Activated CD4-positive, alpha-beta memory T cell treated with anti-CD3 and anti-CD28 coated beads, Interleukin-2, amount 10 ng/mL, durations not matched to agents 7 days and 5 days (primary cell): ENCODE measurements at regions not wholly inside any gene's neighbourhood (a gene's known extent, or its start where the extent isn't known, plus 50 kb on each side); places are given as distances from the start of the nearest gene placed in this dataset.

Source experiments
- CTCF ChIA-PET: fragments of 350-600 bp; sonication (Branson Sonifier 250); formaldehyde crosslinking; loops from one replicate; lab custom pipeline; 2021; ENCODE audit warnings: antibody characterized with exemption, inconsistent platforms; lab: Charles Lee
- POLR2A ChIA-PET: fragments of 350-600 bp; sonication (Branson Sonifier 250); formaldehyde crosslinking; loops from one replicate; lab custom pipeline; 2021; ENCODE audit warnings: antibody characterized with exemption; lab: Charles Lee
- DNase-seq: peaks from one replicate; pipeline ENCODE4 v3.0.0-alpha.2; 2020
- H3K27ac Mint-ChIP-seq: one replicate; pipeline ENCODE4 v1.8.0; 2021; ENCODE audit warnings: mild to moderate bottlenecking, mixed read lengths
- H3K27me3 Mint-ChIP-seq: one replicate; pipeline ENCODE4 v1.8.0; 2021; ENCODE audit warnings: mixed read lengths
- H3K36me3 Mint-ChIP-seq: one replicate; pipeline ENCODE4 v1.8.0; 2021; ENCODE audit warnings: low read depth, mixed read lengths
- H3K4me1 Mint-ChIP-seq: one replicate; pipeline ENCODE4 v1.8.0; 2021; ENCODE audit warnings: mixed read lengths
- H3K4me3 Mint-ChIP-seq: one replicate; pipeline ENCODE4 v1.8.0; 2021; ENCODE audit warnings: mild to moderate bottlenecking, mixed read lengths
- H3K9me3 Mint-ChIP-seq: one replicate; pipeline ENCODE4 v1.8.0; 2021; ENCODE audit warnings: mixed read lengths

DNA sequence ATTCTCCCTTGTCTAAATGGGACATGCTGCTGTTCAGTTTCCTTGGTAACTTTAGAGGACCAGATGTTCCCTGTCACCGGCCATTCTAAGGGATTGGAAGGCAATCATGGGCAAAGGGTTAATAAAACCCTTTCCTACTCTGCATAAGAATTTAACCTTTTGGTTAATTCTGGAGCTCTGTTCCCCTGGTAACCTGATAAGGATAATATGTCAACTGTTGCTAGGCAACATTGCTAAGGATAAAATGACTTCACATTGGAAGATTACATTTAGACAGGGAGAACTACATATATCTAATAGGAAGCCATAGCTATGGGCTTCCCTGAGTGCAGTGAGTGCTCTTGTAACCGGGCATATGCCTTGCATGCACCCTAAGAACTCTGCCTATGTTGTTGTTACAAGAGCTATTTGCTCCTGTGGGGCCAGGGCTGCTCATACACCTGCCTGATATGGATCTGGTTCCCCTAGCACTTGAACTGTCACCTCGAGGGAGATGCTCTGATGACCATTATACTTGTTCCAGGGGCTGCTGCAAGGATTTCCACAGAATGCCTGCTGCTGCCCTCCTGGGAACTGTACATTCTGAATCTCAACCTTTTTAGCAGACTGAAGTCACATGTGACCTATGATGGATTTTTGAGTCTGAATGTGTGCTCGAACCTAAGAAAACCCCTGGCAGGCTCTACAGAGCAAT is 326.3 kb upstream of the PDZRN3 start:
- Mint-ChIP-seq H3K27me3 (no peaks in the 10 kb centered on the region), H3K4me3 (no peak overlapping the region), H3K4me1 (no peaks in the 10 kb centered on the region), H3K36me3 (no peaks in the 10 kb centered on the region), H3K9me3 (peaks cover 12% of the 10 kb centered on the region), H3K27ac (no peak overlapping the region)
- DNase-seq, result no peak
- CTCF ChIA-PET, result no interaction called here
- POLR2A ChIA-PET, result no interaction called here

DNA sequence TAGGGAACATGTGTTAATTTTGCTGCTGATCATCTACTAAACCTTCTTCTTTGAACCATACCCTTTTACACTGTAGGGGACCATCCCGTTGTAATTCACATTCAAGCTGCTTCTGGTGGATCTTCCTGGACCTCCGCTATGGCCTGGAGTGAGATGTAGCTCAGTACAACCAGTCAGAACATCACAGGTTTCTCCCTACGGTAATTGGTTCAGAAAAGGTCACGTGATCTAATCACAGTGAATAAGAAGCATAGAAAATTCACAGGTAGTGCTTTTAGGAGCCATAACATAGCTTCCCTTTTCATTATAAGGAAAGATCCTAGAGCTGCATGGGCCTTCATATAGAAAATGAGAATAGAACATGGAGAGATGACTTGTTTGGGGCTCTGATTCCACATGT is 320.8 kb upstream of the PDZRN3 start:
- peaks cover 11% of the 10 kb centered on the region for H3K9me3 Mint-ChIP-seq
- ChIA-PET POLR2A (no interaction called here), CTCF (no interaction called here)
- no peaks in the 10 kb centered on the region for H3K27me3 Mint-ChIP-seq
- H3K27ac Mint-ChIP-seq, result no peak overlapping the region
- DNase-seq, result no peak
- no peaks in the 10 kb centered on the region for H3K4me1 Mint-ChIP-seq
- no peak overlapping the region for H3K4me3 Mint-ChIP-seq
- H3K36me3 Mint-ChIP-seq, result no peaks in the 10 kb centered on the region

DNA sequence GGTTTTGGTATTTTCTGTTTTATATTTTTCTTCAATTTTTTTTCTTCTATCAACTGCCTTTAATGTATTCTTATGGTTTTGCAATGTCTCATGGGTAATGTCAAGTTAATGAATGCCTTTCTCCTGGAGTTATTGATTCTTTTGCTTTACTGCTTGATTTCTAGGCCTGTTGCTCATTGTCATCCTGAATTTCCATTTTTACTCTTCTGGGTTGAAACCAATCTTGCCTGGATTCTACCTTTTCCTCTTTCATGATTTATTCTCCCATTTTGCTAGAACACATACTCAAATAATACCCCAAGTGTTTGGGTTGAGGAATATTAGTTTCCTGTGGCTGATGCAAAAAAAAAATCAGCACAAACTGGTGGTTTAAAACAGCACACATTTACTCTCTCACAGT is 315.2 kb upstream of the PDZRN3 start:
- H3K4me3 Mint-ChIP-seq, result no peak overlapping the region
- POLR2A ChIA-PET, result no interaction called here
- DNase-seq, result no peak
- CTCF ChIA-PET, result no interaction called here
- H3K27me3 Mint-ChIP-seq, result no peaks in the 10 kb centered on the region
- no peaks in the 10 kb centered on the region for H3K4me1 Mint-ChIP-seq
- no peaks in the 10 kb centered on the region for H3K36me3 Mint-ChIP-seq
- peaks cover 7% of the 10 kb centered on the region for H3K9me3 Mint-ChIP-seq
- H3K27ac Mint-ChIP-seq, result no peak overlapping the region

DNA sequence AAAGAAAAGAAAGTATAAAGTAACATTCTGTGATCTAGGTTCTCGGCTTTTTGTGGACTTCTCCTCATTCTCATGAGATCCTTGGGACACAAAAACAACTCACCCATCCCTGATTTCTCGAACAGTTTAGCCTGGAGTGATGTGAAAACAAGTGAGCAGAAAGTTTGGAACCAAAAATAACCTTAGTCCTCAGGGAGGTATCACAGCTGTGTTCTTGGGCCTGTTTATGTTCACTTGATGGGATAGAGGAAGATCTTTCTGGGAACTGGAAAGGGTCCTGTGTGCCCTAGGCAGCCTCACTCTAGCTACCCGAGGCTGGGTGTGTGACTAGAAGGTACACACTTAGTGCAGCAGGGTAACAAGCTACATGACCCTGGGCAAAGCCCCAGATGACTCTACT is 308.8 kb upstream of the PDZRN3 start:
- Mint-ChIP-seq H3K9me3 (no peaks in the 10 kb centered on the region), H3K4me3 (no peak overlapping the region), H3K36me3 (no peaks in the 10 kb centered on the region), H3K27ac (no peak overlapping the region), H3K27me3 (no peaks in the 10 kb centered on the region), H3K4me1 (no peaks in the 10 kb centered on the region)
- ChIA-PET CTCF (no interaction called here), POLR2A (no interaction called here)
- DNase-seq, result no peak

DNA sequence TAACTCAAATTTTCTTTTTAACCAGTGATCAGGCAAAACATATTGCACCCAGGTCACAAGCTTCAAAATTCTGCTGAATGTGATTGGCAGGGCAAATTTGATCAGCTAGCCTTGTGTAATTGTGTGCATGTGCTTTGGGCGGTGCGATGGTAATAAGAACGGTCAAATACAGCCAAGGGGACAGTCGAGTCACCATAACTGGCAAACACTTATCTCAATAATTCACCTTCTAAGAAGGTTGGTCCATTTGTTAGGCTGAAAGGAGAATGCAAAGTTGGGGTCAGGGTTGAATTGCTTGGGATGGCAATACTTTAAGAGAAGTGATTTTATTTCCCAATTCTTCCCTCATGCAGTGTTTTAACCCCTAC is 302.4 kb upstream of the PDZRN3 start:
- DNase-seq, result no peak
- Mint-ChIP-seq H3K4me3 (no peak overlapping the region), H3K27me3 (no peaks in the 10 kb centered on the region), H3K9me3 (peaks cover 3% of the 10 kb centered on the region), H3K4me1 (no peaks in the 10 kb centered on the region), H3K36me3 (no peaks in the 10 kb centered on the region), H3K27ac (no peak overlapping the region)
- ChIA-PET POLR2A (no interaction called here), CTCF (no interaction called here)

DNA sequence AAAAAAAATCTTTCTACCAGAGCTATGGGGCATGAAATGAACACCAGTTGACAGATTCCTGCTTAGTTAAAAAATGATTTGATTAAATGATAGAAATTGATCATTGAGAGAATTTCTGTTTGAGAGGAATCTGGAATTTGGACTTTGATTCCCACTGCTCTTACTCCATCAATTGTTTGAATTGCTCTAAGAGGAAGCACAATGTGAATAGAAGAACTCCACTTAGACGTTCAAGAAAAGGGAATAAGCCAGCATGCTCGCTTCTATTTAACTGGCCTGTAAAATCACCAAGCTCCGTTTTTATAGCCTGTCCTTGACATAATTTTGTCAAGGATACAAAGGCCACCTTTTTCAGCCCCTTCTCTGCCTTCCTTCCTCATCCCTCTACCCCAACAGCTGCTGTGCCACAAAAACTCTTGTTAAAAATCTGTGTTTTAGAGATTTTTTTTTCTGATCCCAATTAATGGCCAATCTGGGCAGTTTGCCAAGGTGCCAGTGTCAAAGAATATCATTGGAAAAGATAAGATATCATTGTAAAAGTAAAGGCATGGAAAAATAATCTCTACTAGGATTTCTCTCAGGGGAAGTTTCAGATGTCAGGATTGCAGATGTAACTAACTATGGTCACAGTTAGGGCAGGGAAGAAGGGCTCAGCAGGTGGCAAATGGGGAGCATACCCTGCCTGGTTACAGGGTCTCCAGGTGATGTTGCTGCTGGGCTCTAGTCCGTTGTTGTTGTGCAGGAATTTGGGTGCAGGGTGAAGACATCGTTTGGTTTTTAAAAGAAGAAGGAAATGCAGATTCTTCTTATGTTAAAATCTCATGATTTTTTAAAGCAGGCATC is 301.8 kb upstream of the PDZRN3 start:
- no peak for DNase-seq
- Mint-ChIP-seq H3K27ac (no peak overlapping the region), H3K36me3 (no peaks in the 10 kb centered on the region), H3K27me3 (no peaks in the 10 kb centered on the region), H3K4me3 (no peak overlapping the region), H3K4me1 (no peaks in the 10 kb centered on the region), H3K9me3 (peaks cover 3% of the 10 kb centered on the region)
- POLR2A ChIA-PET, result no interaction called here
- CTCF ChIA-PET, result no interaction called here

DNA sequence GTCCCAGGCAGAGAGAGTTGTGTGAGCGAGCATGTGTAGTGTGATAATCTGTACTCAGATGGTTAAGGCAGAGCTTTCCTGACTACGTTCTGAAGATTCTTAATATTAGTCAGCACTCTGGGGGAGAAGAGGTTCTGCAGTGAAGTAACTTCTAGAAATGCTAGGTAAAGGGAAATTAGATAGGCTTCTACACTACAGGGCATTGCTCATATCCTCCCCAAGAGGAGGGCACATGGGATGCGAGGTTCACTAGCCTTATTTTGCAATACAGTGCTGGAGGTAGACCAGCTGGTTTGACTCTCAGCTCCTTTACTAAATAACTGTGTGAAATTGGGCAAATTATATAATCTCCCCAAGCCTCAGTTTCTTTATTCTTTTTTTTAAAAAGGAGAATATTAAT is 300.3 kb upstream of the PDZRN3 start:
- Mint-ChIP-seq H3K4me3 (no peak overlapping the region), H3K36me3 (no peaks in the 10 kb centered on the region), H3K27me3 (no peaks in the 10 kb centered on the region), H3K9me3 (peaks cover 3% of the 10 kb centered on the region), H3K4me1 (no peaks in the 10 kb centered on the region), H3K27ac (no peak overlapping the region)
- ChIA-PET CTCF (no interaction called here), POLR2A (no interaction called here)
- no peak for DNase-seq

DNA sequence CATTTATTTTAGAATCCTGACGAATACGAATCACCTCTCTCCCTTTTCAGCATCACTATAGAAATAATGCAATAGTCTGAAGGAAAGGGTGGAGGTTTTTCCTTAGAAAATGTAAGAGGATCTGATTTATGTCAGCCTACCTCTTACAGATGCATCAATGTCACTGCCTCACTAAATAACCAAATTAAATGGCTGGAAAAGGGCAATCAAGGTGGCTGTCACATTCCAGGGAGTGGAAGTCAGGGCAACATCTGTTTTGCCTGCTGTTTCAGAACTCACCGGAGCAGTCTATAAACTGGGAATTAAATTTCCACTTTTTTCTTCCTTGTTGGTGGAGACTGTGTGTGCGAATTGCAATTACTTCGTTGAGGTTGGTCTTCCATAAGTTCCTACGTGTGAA is 299.3 kb upstream of the PDZRN3 start:
- DNase-seq, result no peak
- no peaks in the 10 kb centered on the region for H3K27me3 Mint-ChIP-seq
- no peaks in the 10 kb centered on the region for H3K4me1 Mint-ChIP-seq
- ChIA-PET CTCF (no interaction called here), POLR2A (no interaction called here)
- peaks cover 5% of the 10 kb centered on the region for H3K9me3 Mint-ChIP-seq
- no peak overlapping the region for H3K27ac Mint-ChIP-seq
- H3K36me3 Mint-ChIP-seq, result no peaks in the 10 kb centered on the region
- H3K4me3 Mint-ChIP-seq, result no peak overlapping the region

DNA sequence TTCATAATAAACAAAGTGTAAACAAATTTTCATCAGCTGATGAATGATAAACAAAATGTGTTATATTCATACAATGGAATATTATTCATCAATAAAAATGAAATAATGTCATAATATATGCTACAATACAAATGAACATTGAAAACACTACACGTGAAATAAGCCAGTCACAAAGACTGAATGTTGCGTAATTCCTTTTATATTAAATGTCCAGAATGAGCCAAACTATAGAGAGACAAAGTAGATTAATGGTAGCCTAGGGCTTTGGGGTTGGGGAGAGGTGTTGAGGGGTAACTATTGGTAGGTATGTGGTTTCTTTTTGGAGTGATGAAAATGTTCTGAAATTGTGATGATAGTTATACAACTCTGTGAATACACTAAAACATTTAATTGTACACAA is 292.9 kb upstream of the PDZRN3 start:
- ChIA-PET CTCF (no interaction called here), POLR2A (no interaction called here)
- Mint-ChIP-seq H3K9me3 (peaks cover 3% of the 10 kb centered on the region), H3K27me3 (no peaks in the 10 kb centered on the region), H3K36me3 (no peaks in the 10 kb centered on the region), H3K4me3 (no peak overlapping the region), H3K27ac (no peak overlapping the region), H3K4me1 (no peaks in the 10 kb centered on the region)
- no peak for DNase-seq

DNA sequence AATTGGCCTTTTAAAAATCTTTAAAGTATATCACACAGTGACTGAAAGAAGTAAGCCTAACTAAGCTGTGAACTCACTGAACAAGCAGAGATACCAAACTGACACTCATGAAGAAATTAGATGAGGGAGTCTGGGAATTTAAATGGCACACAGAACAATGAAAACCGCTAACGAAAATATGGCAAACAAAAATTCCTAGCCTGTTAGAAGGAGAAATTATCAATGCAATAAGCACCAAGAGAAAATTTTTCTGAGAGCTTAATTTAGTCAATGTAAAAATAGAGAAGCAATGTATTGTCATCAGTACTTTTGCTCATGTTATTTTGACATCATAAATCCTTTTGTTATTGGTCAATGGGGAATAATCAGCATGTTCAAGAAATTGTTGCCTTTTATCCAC is 291.1 kb upstream of the PDZRN3 start:
- Mint-ChIP-seq H3K27ac (no peak overlapping the region), H3K9me3 (peaks cover 3% of the 10 kb centered on the region), H3K4me1 (no peaks in the 10 kb centered on the region), H3K27me3 (no peaks in the 10 kb centered on the region), H3K4me3 (no peak overlapping the region), H3K36me3 (no peaks in the 10 kb centered on the region)
- DNase-seq, result no peak
- CTCF ChIA-PET, result no interaction called here
- POLR2A ChIA-PET, result no interaction called here

DNA sequence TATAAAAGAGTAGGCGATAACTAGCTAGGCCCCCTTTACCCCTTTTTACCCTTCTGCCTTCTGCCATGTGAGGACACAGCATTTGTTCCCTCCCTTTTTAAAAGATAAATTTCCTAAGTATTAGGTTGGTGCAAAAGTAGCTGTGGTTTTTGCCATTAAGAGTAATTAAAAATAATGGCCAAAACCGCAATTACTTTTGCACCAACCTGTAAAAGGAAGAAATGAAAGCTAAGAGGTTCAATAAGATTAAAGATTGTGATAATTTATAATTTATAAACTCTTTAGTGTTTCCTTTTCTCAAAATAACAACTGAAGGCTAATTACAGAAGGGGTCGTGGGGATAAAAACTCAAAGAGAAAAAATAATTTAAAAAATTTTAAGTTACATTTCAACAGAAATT is 283.5 kb upstream of the PDZRN3 start:
- H3K4me3 Mint-ChIP-seq, result no peak overlapping the region
- no peak overlapping the region for H3K27ac Mint-ChIP-seq
- no peaks in the 10 kb centered on the region for H3K36me3 Mint-ChIP-seq
- ChIA-PET CTCF (no interaction called here), POLR2A (no interaction called here)
- DNase-seq, result no peak
- no peaks in the 10 kb centered on the region for H3K4me1 Mint-ChIP-seq
- peaks cover 8% of the 10 kb centered on the region for H3K9me3 Mint-ChIP-seq
- H3K27me3 Mint-ChIP-seq, result no peaks in the 10 kb centered on the region

DNA sequence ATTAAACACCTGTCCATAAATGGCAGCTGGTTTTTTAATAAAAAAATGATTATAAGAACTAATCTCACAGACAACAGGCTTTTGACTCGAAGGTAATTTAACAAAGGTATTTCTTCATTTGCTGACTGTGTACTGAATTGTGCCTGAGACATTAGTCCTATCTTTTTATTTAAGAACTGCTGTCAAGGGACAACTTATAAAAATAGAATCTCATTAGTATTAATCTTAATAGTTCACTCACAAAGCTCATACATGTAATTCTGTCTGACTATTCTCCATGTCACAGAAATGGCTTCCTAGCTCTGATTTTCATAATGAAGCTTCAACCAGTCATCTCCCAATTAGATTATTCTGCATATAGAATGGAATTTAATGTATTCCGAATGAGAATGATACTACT is 276.9 kb upstream of the PDZRN3 start:
- Mint-ChIP-seq H3K4me1 (no peaks in the 10 kb centered on the region), H3K27me3 (no peaks in the 10 kb centered on the region), H3K27ac (no peak overlapping the region), H3K9me3 (peaks cover 7% of the 10 kb centered on the region), H3K4me3 (no peak overlapping the region), H3K36me3 (no peaks in the 10 kb centered on the region)
- no peak for DNase-seq
- ChIA-PET CTCF (no interaction called here), POLR2A (no interaction called here)

DNA sequence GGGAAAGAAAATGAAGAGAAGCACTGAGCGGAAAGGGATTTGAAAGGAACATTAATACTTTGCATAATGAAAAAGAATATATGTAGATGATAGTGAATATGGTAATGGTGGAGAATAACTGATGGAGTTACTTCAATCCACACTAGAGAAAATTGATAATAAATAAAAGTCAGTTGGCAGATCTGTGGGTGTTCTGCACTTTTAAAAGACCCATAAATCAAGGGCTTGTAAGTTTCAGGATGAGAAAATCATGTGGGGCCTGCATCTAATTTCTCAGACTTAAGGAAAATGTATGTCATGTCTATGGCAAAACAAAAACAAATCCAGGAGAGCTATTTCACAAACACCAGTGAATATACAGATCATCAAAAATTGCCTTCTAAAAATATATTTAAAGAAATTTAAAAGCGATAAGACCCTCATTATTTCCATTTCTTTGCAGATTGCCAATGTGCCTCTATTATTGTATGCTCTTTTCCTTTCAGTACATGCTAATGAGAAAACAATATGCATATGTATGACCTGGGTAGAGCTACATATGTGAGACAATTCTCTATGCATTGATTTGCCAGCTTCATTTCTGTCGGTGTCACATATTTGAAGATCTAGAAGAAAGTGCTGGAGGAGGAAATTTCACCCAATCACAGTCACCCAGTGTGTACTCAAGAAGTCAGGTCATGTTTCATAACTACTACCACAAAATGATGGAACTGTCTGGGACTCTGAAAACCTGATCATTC is 269.9 kb upstream of the PDZRN3 start:
- Mint-ChIP-seq H3K4me3 (no peak overlapping the region), H3K36me3 (no peaks in the 10 kb centered on the region), H3K27me3 (no peaks in the 10 kb centered on the region), H3K9me3 (peaks cover 4% of the 10 kb centered on the region), H3K4me1 (no peaks in the 10 kb centered on the region), H3K27ac (no peak overlapping the region)
- DNase-seq, result no peak
- ChIA-PET POLR2A (no interaction called here), CTCF (no interaction called here)
